Tongue (tissue), 1 donor: ENCODE measurements at regions not wholly inside any gene's neighbourhood (a gene's known extent, or its start where the extent isn't known, plus 50 kb on each side); places are given as distances from the start of the nearest gene placed in this dataset.
"Not testable (repeated sequence)": the region's sequence is repeated elsewhere in the genome, so short reads cannot be mapped to it uniquely, and the experiment has no call there.

Experiments used
- DNase-seq: peaks from one replicate; pipeline ENCODE4 v3.0.0-alpha.2; 2015

- DNase-seq, result no peak
Measured at GRCh38 chr11:37504921-37505320, 906.9 kb upstream of the RAG2 start.

DNA sequence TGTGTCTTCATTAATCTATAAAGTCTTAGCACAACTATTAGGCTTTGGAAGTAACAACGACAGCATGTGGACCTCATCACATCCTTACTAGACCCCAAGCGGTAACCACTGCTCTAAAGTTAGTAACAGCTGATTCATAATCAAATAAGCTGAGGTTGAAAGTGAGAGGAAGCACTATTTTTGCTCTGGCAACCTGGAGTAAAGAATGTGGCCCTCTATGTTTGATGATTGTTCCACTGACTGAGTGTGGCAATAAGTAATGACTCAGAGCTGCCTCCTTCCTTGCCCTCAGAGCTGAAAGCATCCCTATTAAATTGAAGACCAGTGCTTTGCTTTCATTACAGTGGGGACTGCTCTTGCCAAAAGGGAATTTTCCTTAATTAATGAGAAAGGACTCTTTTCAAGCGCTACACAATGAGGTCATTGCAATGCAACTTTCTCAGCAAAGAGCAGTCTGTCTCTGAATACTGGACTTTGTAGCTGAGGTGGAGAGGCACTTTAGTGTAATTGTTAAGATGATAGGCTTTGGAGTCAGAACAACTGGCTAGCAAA lies 906.1 kb upstream of the RAG2 start:
- DNase-seq, result no peak

GRCh38 chr11:37503411-37504059 lies 905.5 kb upstream of the RAG2 start:
- DNase-seq, result no peak

- no peak for DNase-seq
Measured at GRCh38 chr11:37502202-37502601, 904.2 kb upstream of the RAG2 start.

GRCh38 chr11:37500425-37500824 lies 902.4 kb upstream of the RAG2 start:
- no peak for DNase-seq

- no peak for DNase-seq
Measured at GRCh38 chr11:37497326-37497725, 899.3 kb upstream of the RAG2 start.

- DNase-seq, result no peak
Measured at GRCh38 chr11:37496201-37496600, 898.2 kb upstream of the RAG2 start.

DNA sequence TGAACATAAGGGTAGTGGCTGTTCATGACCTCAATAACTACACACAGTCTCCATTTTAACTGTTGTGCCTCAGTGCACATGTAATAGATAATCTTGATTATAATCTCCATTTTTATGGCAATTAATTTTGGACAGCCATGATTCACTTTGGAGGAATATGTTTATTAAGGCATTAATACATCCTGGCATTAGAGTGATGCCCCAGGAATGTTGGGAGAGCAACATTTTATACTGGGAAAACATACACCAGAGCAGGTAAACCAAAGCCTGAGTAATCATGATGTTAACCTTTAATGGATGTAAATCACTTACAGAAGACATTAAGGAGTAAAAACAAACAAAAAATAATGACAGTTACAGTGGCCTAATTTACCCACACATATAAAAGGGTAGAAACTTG lies 886.3 kb upstream of the RAG2 start:
- no peak for DNase-seq

- DNase-seq, result no peak
Measured at GRCh38 chr11:37483761-37484160, 885.7 kb upstream of the RAG2 start.

GRCh38 chr11:37474889-37475288 lies 876.9 kb upstream of the RAG2 start:
- DNase-seq, result no peak

- no peak for DNase-seq
Measured at GRCh38 chr11:37468344-37468743, 870.3 kb upstream of the RAG2 start.

- DNase-seq, result no peak
Measured at GRCh38 chr11:37465221-37465620, 867.2 kb upstream of the RAG2 start.

- DNase-seq, result no peak
Measured at GRCh38 chr11:37459456-37459855, 861.4 kb upstream of the RAG2 start.

GRCh38 chr11:37456746-37457145 lies 858.7 kb upstream of the RAG2 start:
- DNase-seq, result no peak

- DNase-seq, result no peak
Measured at GRCh38 chr11:37451903-37452302, 853.9 kb upstream of the RAG2 start.

GRCh38 chr11:37450613-37451012 lies 852.6 kb upstream of the RAG2 start:
- no peak for DNase-seq

DNA sequence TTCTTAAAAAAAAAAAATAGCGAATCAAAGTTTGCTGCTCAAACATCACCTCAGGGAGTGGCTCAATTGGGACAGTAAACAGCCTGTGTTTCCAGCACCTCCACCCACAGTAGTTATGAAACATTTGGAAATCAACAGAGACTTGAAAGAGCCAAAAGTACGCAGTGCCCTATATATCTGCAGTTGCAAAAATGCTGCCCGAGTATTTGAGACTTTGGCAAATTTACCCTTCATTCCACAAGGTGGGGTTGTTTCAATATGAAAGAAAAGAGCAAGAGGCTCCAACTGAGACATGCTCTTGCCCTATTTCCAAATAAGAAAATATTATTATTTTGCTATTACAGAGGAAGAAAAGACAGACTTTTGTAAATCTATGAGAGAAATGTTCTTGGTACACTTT lies 851.1 kb upstream of the RAG2 start:
- DNase-seq, result peak; percentile 58

DNA sequence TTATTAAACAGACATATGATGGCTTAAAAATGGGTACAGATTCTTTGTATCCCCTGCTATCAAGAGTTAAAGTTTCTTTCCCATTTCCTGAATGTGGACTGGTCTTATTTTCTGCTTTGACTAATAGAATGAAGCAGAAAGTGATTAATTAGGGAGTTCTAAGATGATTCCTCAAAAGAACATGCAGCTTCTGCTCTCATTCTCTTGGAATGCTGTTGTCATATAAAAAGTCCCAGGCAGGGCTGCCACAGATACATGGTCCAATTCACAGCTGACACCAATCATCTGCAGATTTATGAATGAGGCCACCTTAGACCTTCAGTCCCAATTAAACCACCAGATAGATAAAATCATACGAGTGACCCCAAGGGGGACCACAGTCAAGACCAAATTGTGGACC lies 844.5 kb upstream of the RAG2 start:
- no peak for DNase-seq

- not testable (repeated sequence) for DNase-seq
Measured at GRCh38 chr11:37431633-37432230, 833.7 kb upstream of the RAG2 start.

DNA sequence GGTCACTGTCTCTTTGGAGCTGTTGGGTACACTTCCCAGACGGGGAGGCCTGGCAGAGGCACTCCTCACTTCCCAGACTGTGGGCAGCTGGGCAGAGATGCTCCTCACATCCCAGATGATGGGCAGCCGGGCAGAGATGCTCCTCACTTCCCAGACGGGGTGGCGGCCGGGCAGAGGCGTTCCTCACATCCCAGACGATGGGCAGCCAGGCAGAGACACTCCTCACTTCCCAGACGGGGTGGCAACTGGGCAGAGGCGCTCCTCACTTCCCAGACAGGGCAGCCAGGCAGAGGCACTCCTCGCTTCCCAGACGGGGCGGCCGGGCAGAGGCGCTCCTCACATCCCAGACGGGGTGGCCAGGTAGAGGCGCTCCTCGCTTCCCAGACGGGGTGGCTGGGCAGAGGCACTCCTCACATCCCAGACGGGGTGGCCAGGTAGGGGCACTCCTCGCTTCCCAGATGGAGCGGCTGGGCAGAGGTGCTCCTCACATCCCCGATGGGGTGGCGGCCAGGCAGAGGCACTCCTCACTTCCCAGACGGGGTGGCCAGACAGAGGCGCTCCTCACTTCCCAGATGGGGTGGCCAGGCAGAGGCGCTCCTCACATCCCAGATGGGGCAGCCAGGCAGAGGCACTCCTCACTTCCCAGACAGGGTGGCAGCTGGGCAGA lies 833.1 kb upstream of the RAG2 start:
- DNase-seq, result not testable (repeated sequence)

DNA sequence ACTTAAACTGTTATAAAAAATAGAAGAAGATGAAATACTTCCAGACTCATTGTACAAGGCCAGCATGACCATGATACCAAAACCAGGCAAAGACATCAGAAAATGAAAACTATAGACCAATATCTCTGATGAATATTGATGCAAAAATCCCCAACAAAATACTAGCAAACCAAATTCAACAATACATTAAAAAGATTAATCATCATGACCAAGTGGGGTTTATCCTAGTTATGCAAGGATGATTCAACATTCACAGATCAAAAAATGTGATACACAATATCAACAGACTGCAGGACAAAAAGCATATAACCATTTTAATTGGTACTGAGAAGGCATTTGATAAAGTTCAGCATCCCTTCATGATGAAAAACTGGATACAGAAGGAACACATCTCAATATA lies 824.5 kb upstream of the RAG2 start:
- DNase-seq, result no peak

DNA sequence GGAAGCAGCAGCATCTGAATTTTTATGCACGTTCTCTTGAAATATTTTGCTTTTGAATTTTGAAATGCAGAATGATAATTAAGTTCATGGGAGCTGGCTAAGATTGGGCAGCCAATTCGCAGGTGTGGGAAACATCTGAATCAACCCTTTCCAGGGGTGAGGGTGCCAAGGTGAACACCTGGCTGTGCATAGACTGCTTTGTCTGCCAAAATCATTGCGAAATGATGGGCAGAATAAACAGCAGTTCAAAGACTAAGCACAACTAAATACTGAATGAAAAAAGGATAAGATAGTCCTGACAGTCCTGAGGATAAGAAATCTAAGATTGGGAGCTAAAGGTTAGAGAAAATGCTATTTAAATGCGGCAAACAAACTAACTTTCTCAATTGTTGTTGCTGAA lies 813.3 kb upstream of the RAG2 start:
- no peak for DNase-seq

GRCh38 chr11:37409124-37409523 lies 811.1 kb upstream of the RAG2 start:
- DNase-seq, result no peak

- DNase-seq, result no peak
Measured at GRCh38 chr11:37407461-37407860, 809.4 kb upstream of the RAG2 start.
